ENCODE measurements at regions not wholly inside any gene's neighbourhood (a gene's known extent, or its start where the extent isn't known, plus 50 kb on each side); places are given as distances from the start of the nearest gene placed in this dataset.

GRCh38 chr17:12505866-12506265 lies 159.8 kb upstream of the MYOCD start:
- Histone ChIP-seq H3K4me3 (ENCODE audit: insufficient read length, low read depth) (no peak overlapping the region), H3K27me3 (ENCODE audit: insufficient read depth, insufficient read length) (no peaks in the 10 kb centered on the region), H3K4me1 (ENCODE audit: insufficient read depth, insufficient read length) (no peaks in the 10 kb centered on the region), H3K9ac (ENCODE audit: insufficient read length, low read depth) (no peak overlapping the region), H3K36me3 (ENCODE audit: insufficient read depth, insufficient read length, low read length) (no peaks in the 10 kb centered on the region), H3K9me3 (ENCODE audit: insufficient read depth, low read length) (no peaks in the 10 kb centered on the region)
- DNase-seq (ENCODE audit: low read depth, low spot score): no peak
- no peak for TF ChIP-seq YY1 (IDR thresholded peaks at IDR 0.05; ENCODE audit: insufficient read depth, insufficient read length)
- TF ChIP-seq ZNF274 (IDR thresholded peaks at IDR 0.05; ENCODE audit: low read depth, low read length): no peak
- TF ChIP-seq SUZ12 (IDR thresholded peaks at IDR 0.05; ENCODE audit: extremely low read depth, insufficient read depth, insufficient read length): no peak

DNA sequence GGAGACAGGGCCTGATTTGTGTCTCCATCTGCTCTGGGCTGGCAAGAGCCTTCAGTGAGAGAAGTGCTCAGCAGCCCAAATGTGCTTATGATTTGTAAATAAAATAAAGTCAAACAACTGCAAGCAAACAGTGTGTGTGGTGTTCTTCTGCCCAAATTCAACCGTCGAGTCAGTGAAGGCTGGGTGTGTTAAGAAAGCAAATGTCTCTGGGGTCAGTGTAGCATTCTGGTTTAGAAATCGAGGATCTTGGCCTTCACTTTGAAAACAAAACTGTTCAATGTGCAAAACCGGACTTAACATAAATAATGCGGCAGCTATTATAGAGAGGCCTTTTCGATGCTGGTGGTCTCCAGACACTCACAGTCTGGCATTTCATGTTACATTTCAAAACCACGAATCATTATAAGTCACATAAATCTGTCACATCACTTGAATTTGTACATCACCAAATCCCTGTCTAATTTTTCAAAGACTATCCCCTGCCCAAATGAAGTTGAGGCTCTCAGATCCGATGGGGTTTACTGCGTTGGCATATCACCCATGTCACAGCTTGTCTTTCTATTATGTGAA lies 158.6 kb upstream of the MYOCD start:
- no peaks in the 10 kb centered on the region for H3K4me1 ChIP-seq (ENCODE audit: insufficient read depth, insufficient read length)
- H3K4me3 ChIP-seq (ENCODE audit: insufficient read length, low read depth): no peak overlapping the region
- H3K27me3 ChIP-seq (ENCODE audit: insufficient read depth, insufficient read length): no peaks in the 10 kb centered on the region

GRCh38 chr17:12509801-12510200 lies 155.9 kb upstream of the MYOCD start:
- no peak for DNase-seq (ENCODE audit: low read depth, low spot score)
- H3K9ac ChIP-seq (ENCODE audit: insufficient read length, low read depth): no peak overlapping the region
- no peaks in the 10 kb centered on the region for H3K9me3 ChIP-seq (ENCODE audit: insufficient read depth, low read length)
- no peaks in the 10 kb centered on the region for H3K27me3 ChIP-seq (ENCODE audit: insufficient read depth, insufficient read length)
- H3K4me3 ChIP-seq (ENCODE audit: insufficient read length, low read depth): no peak overlapping the region
- H3K4me1 ChIP-seq (ENCODE audit: insufficient read depth, insufficient read length): no peaks in the 10 kb centered on the region
- no peak for TF ChIP-seq YY1 (IDR thresholded peaks at IDR 0.05; ENCODE audit: insufficient read depth, insufficient read length)
- TF ChIP-seq ZNF274 (IDR thresholded peaks at IDR 0.05; ENCODE audit: low read depth, low read length): no peak
- no peak for TF ChIP-seq SUZ12 (IDR thresholded peaks at IDR 0.05; ENCODE audit: extremely low read depth, insufficient read depth, insufficient read length)
- H3K36me3 ChIP-seq (ENCODE audit: insufficient read depth, insufficient read length, low read length): no peaks in the 10 kb centered on the region

More for the DNA sequence above, 158.6 kb upstream of the MYOCD start:
- DNase-seq (ENCODE audit: low read depth, low spot score): no peak
- Histone ChIP-seq H3K9ac (ENCODE audit: insufficient read length, low read depth) (no peak overlapping the region), H3K36me3 (ENCODE audit: insufficient read depth, insufficient read length, low read length) (no peaks in the 10 kb centered on the region), H3K9me3 (ENCODE audit: insufficient read depth, low read length) (no peaks in the 10 kb centered on the region)
- TF ChIP-seq ZNF274 (IDR thresholded peaks at IDR 0.05; ENCODE audit: low read depth, low read length) (no peak), SUZ12 (IDR thresholded peaks at IDR 0.05; ENCODE audit: extremely low read depth, insufficient read depth, insufficient read length) (no peak)

- Histone ChIP-seq H3K4me3 (ENCODE audit: insufficient read length, low read depth) (no peak overlapping the region), H3K27me3 (ENCODE audit: insufficient read depth, insufficient read length) (no peaks in the 10 kb centered on the region), H3K9me3 (ENCODE audit: insufficient read depth, low read length) (no peaks in the 10 kb centered on the region), H3K9ac (ENCODE audit: insufficient read length, low read depth) (no peak overlapping the region), H3K4me1 (ENCODE audit: insufficient read depth, insufficient read length) (no peaks in the 10 kb centered on the region), H3K36me3 (ENCODE audit: insufficient read depth, insufficient read length, low read length) (no peaks in the 10 kb centered on the region)
- no peak for DNase-seq (ENCODE audit: low read depth, low spot score)
- no peak for TF ChIP-seq YY1 (IDR thresholded peaks at IDR 0.05; ENCODE audit: insufficient read depth, insufficient read length)
- no peak for TF ChIP-seq SUZ12 (IDR thresholded peaks at IDR 0.05; ENCODE audit: extremely low read depth, insufficient read depth, insufficient read length)
- TF ChIP-seq ZNF274 (IDR thresholded peaks at IDR 0.05; ENCODE audit: low read depth, low read length): no peak
Measured at GRCh38 chr17:12510535-12510934, 155.2 kb upstream of the MYOCD start.

DNA sequence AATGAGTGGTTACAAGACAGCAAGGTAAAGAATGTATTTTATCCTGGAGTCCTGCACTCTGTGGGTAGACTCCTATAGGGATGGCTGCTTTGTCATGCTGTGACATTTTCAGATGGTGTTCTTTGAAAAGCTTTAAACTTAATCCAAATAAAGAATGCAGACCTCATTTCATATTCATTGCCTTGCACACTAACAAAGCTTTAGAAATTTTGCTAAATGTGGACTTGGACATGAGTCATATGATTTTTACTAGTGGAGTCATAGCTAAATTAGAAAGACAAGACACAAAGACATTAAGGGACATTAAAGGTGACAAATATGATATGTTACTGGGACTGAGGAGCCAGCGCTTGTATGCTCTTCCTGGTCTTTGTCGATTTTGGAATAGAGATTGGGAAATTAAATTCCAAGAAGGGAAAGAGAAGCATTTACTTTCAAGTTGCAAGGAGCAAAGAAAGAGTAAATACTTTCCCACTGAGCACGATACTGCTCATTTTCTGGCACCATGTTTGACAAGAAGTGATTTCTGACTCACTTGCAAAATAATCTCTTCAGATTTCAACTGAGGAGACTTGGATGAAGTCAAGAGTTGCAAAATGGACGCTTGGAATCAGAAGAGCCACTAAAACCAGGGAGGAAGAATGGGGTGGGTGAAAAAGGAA lies 152.9 kb upstream of the MYOCD start:
- DNase-seq (ENCODE audit: low read depth, low spot score): no peak

DNA sequence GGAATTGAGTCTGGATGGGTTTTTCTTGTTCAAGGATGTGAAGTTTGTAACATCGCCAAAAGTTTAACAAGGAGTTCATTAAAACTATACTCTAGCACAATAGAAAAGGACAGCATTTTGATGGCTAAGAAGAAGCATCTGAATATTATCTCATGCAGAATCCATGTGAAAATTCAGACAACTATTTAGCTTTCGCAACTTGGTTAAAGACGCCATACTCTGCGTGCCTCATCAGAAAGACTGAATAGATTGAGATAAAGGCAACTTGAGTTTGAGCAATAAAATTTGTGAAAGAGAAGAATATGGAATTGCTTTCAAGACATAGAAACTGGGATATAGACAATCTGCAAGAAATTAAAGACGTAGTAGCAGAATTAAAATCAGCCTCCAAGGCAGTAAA lies 151.1 kb upstream of the MYOCD start:
- no peak for DNase-seq (ENCODE audit: low read depth, low spot score)
- Histone ChIP-seq H3K36me3 (ENCODE audit: insufficient read depth, insufficient read length, low read length) (no peaks in the 10 kb centered on the region), H3K4me3 (ENCODE audit: insufficient read length, low read depth) (no peak overlapping the region), H3K4me1 (ENCODE audit: insufficient read depth, insufficient read length) (no peaks in the 10 kb centered on the region), H3K9ac (ENCODE audit: insufficient read length, low read depth) (no peak overlapping the region), H3K27me3 (ENCODE audit: insufficient read depth, insufficient read length) (no peaks in the 10 kb centered on the region), H3K9me3 (ENCODE audit: insufficient read depth, low read length) (no peaks in the 10 kb centered on the region)
- TF ChIP-seq SUZ12 (IDR thresholded peaks at IDR 0.05; ENCODE audit: extremely low read depth, insufficient read depth, insufficient read length) (no peak), ZNF274 (IDR thresholded peaks at IDR 0.05; ENCODE audit: low read depth, low read length) (no peak), YY1 (IDR thresholded peaks at IDR 0.05; ENCODE audit: insufficient read depth, insufficient read length) (no peak)

More for the DNA sequence above, 152.9 kb upstream of the MYOCD start:
- Histone ChIP-seq H3K27me3 (ENCODE audit: insufficient read depth, insufficient read length) (no peaks in the 10 kb centered on the region), H3K4me1 (ENCODE audit: insufficient read depth, insufficient read length) (no peaks in the 10 kb centered on the region), H3K36me3 (ENCODE audit: insufficient read depth, insufficient read length, low read length) (no peaks in the 10 kb centered on the region), H3K9me3 (ENCODE audit: insufficient read depth, low read length) (no peaks in the 10 kb centered on the region), H3K9ac (ENCODE audit: insufficient read length, low read depth) (no peak overlapping the region), H3K4me3 (ENCODE audit: insufficient read length, low read depth) (no peak overlapping the region)
- TF ChIP-seq SUZ12 (IDR thresholded peaks at IDR 0.05; ENCODE audit: extremely low read depth, insufficient read depth, insufficient read length): no peak
- TF ChIP-seq YY1 (IDR thresholded peaks at IDR 0.05; ENCODE audit: insufficient read depth, insufficient read length): no peak
- TF ChIP-seq ZNF274 (IDR thresholded peaks at IDR 0.05; ENCODE audit: low read depth, low read length): no peak

DNA sequence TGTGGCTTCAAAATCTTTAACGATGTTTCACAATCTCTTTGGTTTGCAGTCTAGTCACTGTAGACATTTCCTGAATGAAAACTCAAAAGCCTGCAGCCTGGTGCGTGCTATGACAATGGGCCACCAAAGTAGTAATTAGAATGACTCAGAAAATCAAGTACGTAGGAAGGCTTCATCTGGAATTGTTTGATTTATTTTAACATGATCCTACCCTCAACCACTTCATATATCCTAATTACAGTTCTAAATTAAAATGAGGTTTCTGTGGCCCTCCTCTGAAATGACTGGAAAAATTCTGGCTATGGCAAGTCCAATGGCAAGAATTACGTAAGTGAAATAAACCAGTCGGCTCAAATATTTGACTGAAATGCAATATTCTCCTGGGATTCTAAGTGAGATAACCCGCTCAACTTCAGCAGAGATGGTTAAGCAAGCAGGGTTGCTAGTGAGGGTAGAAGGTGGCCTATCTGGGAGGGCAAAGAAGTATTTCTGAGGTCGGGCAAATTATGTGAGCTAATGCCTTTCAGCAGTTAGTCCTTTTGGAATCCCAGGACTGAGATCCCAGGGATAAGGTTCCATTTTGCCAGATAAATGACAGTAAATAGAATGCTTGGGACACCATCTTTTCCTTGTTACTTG lies 145.6 kb upstream of the MYOCD start:
- no peak for TF ChIP-seq ZNF274 (IDR thresholded peaks at IDR 0.05; ENCODE audit: low read depth, low read length)
- TF ChIP-seq SUZ12 (IDR thresholded peaks at IDR 0.05; ENCODE audit: extremely low read depth, insufficient read depth, insufficient read length): no peak
- TF ChIP-seq YY1 (IDR thresholded peaks at IDR 0.05; ENCODE audit: insufficient read depth, insufficient read length): no peak
- H3K9ac ChIP-seq (ENCODE audit: insufficient read length, low read depth): no peak overlapping the region
- no peak for DNase-seq (ENCODE audit: low read depth, low spot score)
- no peaks in the 10 kb centered on the region for H3K36me3 ChIP-seq (ENCODE audit: insufficient read depth, insufficient read length, low read length)
- H3K4me1 ChIP-seq (ENCODE audit: insufficient read depth, insufficient read length): peaks cover 3% of the 10 kb centered on the region
- no peaks in the 10 kb centered on the region for H3K27me3 ChIP-seq (ENCODE audit: insufficient read depth, insufficient read length)
- H3K4me3 ChIP-seq (ENCODE audit: insufficient read length, low read depth): no peak overlapping the region
- no peaks in the 10 kb centered on the region for H3K9me3 ChIP-seq (ENCODE audit: insufficient read depth, low read length)
